NCI-H187 (cell line): ENCODE measurements at regions not wholly inside any gene's neighbourhood (a gene's known extent, or its start where the extent isn't known, plus 50 kb on each side); places are given as distances from the start of the nearest gene placed in this dataset.
"Not testable (repeated sequence)": the region's sequence is repeated elsewhere in the genome, so short reads cannot be mapped to it uniquely, and the experiment has no call there.

Experiments
- DNase-seq, 2 experiments: peaks; one replicate each; lab custom pipeline; 2025; lab: John Stamatoyannopoulos, UW

DNA sequence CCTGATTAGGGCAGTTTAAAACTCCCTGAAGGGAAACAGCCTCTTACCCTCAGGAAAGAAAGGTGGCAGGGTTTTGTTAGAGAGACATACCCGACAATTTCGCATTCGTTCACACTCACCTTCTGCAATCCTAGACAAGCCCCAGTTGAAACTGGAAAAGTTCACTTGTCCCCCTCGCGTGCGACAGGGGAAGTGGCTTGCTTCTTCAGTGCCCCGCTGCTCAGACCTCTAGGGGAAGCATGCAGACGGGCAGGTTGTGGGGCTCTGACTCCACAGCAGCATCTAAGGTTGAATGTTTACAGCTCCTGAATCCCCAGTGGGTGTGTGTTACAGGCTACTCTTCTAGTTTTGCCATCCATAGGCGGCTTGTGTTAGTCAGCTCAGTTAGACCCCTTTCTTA, 575.7 kb upstream of the ACO1 start:
- no peak for DNase-seq

DNA sequence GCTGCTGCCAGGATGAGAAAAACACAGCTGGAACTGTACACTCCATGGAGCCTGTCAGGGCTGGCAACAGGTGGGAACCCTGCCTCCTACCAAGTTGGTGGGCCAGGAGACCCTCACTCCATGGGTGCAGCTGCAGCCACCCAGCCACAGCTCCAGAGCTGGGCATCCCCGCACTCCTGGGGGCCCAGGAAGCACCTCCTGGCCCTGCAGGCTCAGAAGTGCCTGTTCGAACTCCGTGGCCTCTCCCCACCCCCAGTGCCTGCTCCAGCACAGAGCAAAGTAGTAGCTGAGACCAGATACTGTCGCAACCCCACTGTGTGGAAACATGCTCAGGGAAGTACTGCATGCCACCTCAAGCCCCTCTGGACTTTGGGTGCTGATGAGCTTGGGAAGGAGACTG, 564.0 kb upstream of the ACO1 start:
- no peak for DNase-seq

GRCh38 chr9:31821583-31821982, 562.9 kb upstream of the ACO1 start:
- DNase-seq, result no peak

DNA sequence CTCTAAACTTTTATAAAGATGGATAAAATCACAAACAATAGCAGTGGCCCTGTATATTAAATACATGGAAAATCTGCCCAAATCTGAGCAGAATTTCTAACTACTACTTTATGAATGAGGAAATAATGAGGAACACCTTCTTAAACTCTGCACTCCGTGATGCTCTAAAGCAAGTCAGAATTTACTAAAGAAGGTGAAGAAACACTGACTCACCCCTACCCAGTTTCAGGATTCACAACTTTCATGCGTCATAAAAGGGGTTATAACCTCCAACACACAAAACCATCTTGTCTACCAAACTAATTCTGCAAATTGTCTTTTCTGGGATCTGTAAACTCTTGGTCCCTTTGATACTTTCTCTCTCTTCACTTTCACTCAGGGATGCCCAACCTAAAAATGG, 561.1 kb upstream of the ACO1 start:
- DNase-seq, result no peak

- DNase-seq, result no peak
These were observed 559.6 kb upstream of the ACO1 start for GRCh38 chr9:31824860-31825259.

GRCh38 chr9:31837211-31837610, 547.2 kb upstream of the ACO1 start:
- no peak for DNase-seq

- no peak for DNase-seq
These were observed 545.2 kb upstream of the ACO1 start for GRCh38 chr9:31839273-31839672.

DNA sequence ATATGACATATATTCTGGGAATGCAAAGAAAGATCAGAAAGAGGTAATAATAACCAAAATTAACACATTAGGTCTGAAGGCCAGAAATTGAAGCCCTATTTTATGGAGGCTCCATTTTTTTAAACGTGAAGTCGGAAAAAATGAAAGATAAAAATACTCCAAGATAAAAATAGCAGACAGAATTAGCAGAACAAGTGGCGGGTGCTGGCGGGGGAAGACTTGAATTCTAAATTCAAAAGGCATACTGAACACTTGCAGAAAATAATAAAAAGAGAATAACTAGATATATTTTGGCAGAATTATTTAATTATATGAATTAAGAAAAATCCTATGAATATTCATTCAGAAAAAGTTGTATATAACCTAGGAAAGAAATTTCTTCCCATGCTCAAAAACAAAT, 543.7 kb upstream of the ACO1 start:
- no peak for DNase-seq

DNA sequence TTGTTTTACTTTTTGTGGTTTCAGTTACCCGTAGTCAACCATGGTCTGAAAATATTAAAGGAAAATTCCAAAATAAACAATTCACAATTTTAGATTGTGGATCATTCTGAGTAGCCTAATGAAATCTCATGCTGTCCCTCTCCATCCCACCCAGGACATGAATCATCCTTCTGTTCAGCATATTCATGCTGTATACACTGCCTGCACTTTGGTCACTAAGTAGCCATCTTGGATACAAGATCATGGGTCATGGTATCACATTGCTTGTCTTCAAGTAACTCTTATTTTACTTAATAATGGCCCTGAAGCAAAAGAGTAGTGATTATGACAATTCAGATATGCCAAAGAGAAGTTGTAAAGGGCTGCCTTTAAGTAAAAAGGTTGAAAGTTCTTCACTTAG, 536.5 kb upstream of the ACO1 start:
- no peak for DNase-seq

- DNase-seq, result no peak
These were observed 535.7 kb upstream of the ACO1 start for GRCh38 chr9:31848505-31849285.

DNA sequence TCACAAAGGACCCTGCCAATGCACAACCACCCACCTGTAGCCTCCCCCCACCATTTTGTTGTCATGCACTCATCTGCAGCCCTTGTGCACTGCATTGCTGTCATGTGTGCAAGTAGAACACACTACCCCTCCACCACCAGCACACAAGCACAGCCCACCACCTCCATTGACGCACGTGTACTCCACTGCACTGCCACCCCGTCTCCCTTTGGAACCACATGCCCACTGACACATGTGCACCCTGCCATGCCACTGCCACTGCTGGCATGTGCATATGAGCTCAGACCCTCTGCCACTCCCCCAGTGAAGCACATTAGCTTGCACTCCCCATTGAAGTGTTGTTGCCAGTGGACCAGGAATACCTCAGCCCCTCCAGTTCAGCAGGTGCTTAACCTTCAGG, 530.3 kb upstream of the ACO1 start:
- DNase-seq, result no peak

- no peak for DNase-seq
These were observed 515.6 kb upstream of the ACO1 start for GRCh38 chr9:31868830-31869229.

GRCh38 chr9:31870276-31870675, 514.2 kb upstream of the ACO1 start:
- no peak for DNase-seq

DNA sequence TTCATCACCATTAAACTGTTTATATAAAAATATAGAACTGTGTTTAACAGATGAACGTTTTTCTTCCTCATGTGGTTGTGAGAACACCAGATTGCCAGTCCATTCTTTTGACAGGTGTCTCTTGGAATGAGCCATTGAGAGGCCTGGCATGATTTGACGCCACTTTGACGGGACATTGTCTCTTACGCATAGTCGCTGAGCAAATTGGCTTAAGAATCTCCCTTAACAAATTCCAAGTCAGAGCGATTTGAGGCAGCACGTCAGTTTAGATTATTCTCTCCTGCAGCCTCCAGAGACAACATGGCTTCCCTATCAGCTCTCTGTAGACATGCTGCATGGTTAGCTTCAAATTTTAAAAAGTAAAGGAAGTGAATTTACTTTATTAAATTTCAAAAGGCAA, 510.7 kb upstream of the ACO1 start:
- DNase-seq, result no peak

DNA sequence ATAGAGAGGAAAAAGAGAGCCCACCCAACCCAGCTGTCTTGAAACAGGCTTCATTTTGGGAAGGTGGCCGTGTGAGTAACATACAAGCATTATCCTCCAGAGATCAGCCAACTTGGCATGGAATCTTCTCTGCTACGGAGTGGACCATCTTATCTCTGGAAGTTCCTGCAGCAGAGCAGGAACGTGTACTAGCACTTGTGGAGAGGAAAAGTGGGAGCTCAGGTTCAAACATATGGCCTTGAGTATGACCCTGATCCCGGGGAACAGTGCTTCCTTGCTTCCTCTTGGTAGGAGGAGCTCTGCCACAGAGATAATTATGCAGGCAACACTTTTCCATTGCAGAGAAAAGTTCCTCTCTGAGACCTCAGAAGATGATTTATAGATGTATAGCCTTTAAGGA, 490.4 kb upstream of the ACO1 start:
- DNase-seq, result no peak

DNA sequence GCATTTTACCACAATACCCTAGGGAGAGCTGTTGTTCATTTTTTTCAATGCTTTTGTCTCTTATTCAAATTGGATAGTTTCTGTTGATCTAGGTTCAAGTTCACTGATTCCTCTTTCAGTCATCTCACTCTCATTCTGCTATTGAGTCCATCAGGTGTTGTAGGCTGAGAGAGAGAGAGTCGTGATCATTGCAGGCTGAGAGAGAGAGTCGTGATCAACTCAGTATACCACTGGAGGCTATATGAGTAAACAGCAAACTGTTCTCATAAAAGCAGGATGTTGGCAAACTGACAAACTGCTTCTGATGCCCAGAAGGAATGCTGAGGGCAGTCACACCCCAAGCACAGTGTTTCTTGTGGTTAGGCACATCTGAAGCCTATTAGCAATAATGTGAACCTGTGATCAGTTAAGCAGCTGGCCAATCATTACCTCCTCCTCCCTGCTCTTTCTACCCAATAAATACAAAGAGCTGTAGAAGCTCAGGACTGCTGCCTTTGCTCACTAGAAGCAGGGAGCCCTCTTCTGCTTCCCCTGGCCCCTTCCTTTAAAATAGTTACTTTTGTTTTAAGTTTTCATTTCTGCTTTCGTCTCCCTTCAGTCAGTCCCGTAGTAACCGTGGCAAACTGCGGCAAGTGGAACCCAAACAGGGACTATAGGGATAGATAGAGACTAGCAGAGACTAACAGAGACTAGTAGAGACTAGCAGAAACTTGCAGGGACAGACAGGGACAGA, 476.1 kb upstream of the ACO1 start:
- DNase-seq, result no peak

GRCh38 chr9:31908891-31909480, 475.5 kb upstream of the ACO1 start:
- DNase-seq, result no peak

DNA sequence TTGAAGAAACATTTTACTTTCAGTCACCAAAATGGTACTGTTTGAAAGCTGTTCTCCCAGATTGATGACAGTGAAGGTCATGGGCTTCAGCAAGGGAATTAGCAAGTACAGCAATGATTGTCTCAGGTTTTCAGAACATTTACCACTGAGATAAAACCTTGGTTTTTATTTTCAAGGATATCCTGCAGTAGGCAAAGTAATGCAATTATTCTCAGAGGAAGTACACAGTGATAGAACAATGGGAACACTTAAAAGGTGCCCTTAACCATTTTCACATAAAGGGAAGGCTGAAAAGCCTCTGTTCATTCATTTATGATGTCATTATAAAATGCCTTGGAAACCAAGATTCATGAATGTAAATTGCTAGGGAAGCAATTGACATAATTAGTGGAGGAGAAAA, 471.8 kb upstream of the ACO1 start:
- DNase-seq, result no peak

GRCh38 chr9:31916591-31917241, 467.7 kb upstream of the ACO1 start:
- DNase-seq, result no peak

DNA sequence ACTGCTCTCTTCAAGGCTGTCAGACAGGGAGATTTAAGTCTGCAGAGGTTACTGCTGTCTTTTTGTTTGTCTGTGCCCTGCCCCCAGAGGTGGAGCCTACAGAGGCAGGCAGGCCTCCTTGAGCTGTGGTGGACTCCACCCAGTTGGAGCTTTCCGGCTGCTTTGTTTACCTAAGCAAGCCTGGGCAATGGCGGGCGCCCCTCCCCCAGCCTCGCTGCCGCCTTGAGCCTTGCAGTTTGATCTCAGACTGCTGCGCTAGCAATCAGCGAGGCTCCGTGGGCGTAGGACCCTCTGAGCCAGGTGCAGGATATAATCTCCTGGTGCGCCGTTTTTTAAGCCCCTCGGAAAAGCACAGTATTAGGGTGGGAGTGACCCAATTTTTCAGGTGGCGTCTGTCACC, 446.7 kb upstream of the ACO1 start:
- DNase-seq, result not testable (repeated sequence)

DNA sequence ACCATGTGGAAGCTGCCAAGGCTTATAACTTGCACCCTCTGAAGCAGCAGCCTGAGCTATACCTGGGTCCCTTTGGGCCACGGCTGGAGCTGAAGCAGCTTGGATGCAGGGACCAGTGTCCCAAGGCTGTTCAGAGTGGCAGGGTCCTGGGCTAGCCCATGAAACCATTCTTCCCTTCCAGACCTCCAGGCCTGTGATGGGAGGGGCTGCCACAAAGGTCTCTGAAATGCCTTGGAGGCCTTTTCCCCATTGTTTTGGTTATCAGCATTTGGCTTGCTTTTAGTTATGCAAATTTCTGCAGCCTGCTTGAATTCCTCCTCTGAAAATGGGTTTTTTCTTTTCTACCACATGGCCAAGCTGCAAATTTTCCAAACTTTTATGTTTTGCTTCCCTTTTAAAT, 433.7 kb upstream of the ACO1 start:
- no peak for DNase-seq

DNA sequence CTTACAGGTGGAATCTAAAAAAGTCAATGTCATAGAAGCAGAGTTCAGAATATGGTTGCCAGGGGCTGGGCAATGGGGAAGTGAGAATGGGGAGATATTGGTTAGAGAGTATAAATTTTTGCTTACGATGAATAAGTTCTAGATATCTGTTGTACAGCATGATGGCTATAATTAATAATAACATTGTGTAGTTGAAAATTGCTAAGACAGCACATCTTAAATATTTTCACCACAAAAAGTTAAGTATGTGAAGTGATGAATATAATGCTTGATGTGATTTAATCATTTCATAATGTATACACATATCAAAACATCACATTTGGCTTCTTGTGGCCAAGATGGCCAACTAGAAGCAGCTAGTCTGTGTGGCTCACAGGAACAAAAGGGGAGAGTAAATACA, 425.9 kb upstream of the ACO1 start:
- DNase-seq, result no peak

GRCh38 chr9:31969552-31969951, 414.9 kb upstream of the ACO1 start:
- no peak for DNase-seq
